Left renal pelvis (tissue), 4 donors: ENCODE measurements at regions not wholly inside any gene's neighbourhood (a gene's known extent, or its start where the extent isn't known, plus 50 kb on each side); places are given as distances from the start of the nearest gene placed in this dataset.
"Not testable (repeated sequence)": the region's sequence is repeated elsewhere in the genome, so short reads cannot be mapped to it uniquely, and the experiment has no call there.

Source experiments
- DNase-seq, 4 donors: peaks; one replicate each; pipeline ENCODE4 v3.0.0-alpha.2; 2013; ENCODE audit warnings: low read depth in 4 of 4, low spot score in 3 of 4

GRCh38 chr12:89192429-89192828 lies 159.9 kb downstream of the DUSP6 start:
- DNase-seq, result no peak

GRCh38 chr12:89191597-89191996 lies 160.7 kb downstream of the DUSP6 start:
- not testable (repeated sequence) for DNase-seq

GRCh38 chr12:89189448-89189847 lies 162.9 kb downstream of the DUSP6 start:
- no peak for DNase-seq

GRCh38 chr12:89187507-89187906 lies 164.8 kb downstream of the DUSP6 start:
- DNase-seq, result no peak

GRCh38 chr12:89185889-89186288 lies 166.4 kb downstream of the DUSP6 start:
- DNase-seq, result no peak

GRCh38 chr12:89185181-89185580 lies 167.1 kb downstream of the DUSP6 start:
- no peak for DNase-seq

GRCh38 chr12:89183985-89184435 lies 168.3 kb downstream of the DUSP6 start:
- DNase-seq, result no peak

GRCh38 chr12:89181271-89181920 lies 170.9 kb downstream of the DUSP6 start:
- DNase-seq, result no peak

GRCh38 chr12:89180496-89180895 lies 171.8 kb downstream of the DUSP6 start:
- DNase-seq, result no peak

GRCh38 chr12:89179983-89180382 lies 172.3 kb downstream of the DUSP6 start:
- peak in 1 of 4 donors; percentile 10 for DNase-seq

- no peak for DNase-seq
These were observed 173.1 kb downstream of the DUSP6 start for GRCh38 chr12:89179245-89179644.

- DNase-seq, result no peak
These were observed 174.4 kb downstream of the DUSP6 start for GRCh38 chr12:89177802-89178395.

GRCh38 chr12:89176676-89177075 lies 175.6 kb downstream of the DUSP6 start:
- DNase-seq, result no peak

GRCh38 chr12:89173678-89174077 lies 178.6 kb downstream of the DUSP6 start:
- no peak for DNase-seq

GRCh38 chr12:89173096-89173495 lies 179.2 kb downstream of the DUSP6 start:
- no peak for DNase-seq

- DNase-seq, result no peak
These were observed 180.1 kb downstream of the DUSP6 start for GRCh38 chr12:89172224-89172623.

- no peak for DNase-seq
These were observed 183.0 kb downstream of the DUSP6 start for GRCh38 chr12:89169321-89169720.

- DNase-seq, result no peak
These were observed 184.3 kb downstream of the DUSP6 start for GRCh38 chr12:89167986-89168385.

GRCh38 chr12:89166525-89166934 lies 185.8 kb downstream of the DUSP6 start:
- DNase-seq, result no peak

- no peak for DNase-seq
These were observed 186.2 kb downstream of the DUSP6 start for GRCh38 chr12:89166121-89166520.

GRCh38 chr12:89165703-89166102 lies 186.6 kb downstream of the DUSP6 start:
- no peak for DNase-seq

GRCh38 chr12:89163918-89164317 lies 188.4 kb downstream of the DUSP6 start:
- DNase-seq, result no peak
